Tibial nerve (tissue), 4 donors: ENCODE measurements at regions not wholly inside any gene's neighbourhood (a gene's known extent, or its start where the extent isn't known, plus 50 kb on each side); places are given as distances from the start of the nearest gene placed in this dataset.
A peak's percentile ranks its signal among the peaks of the same experiment; 100 is the strongest.

ENCODE experiments used
- DNase-seq, 2 donors: peaks; one replicate each; pipeline ENCODE4 v3.0.0-alpha.2; 2019; ENCODE audit warnings: low spot score in 2 of 2
- H3K27ac ChIP-seq, 4 donors: fragments of 200-600 bp; sonication (generic) in 3 of 4; one replicate each; pipeline ENCODE4 v1.5.1; 2017 to 2019; ENCODE audit warnings: mild to moderate bottlenecking in 1 of 4
- H3K27me3 ChIP-seq, 2 donors: fragments of 200-600 bp; sonication (generic) in 1 of 2; one replicate each; pipeline versions ENCODE4 v1.5.1 to v1.6.0; 2017 to 2019
- H3K36me3 ChIP-seq, 3 donors: fragments of 200-600 bp; sonication (generic); one replicate each; pipeline ENCODE4 v1.5.1; 2018 to 2019
- H3K4me1 ChIP-seq, 4 donors: fragments of 200-600 bp; sonication (generic) in 3 of 4; one replicate each; pipeline ENCODE4 v1.5.1; 2017 to 2019
- H3K4me3 ChIP-seq, 4 donors: fragments of 200-600 bp; sonication (generic) in 3 of 4; one replicate each; pipeline ENCODE4 v1.5.1; 2017 to 2019; ENCODE audit warnings: mild to moderate bottlenecking in 1 of 4, moderate library complexity in 1 of 4
- H3K9me3 ChIP-seq, 4 donors: fragments of 200-600 bp; sonication (generic) in 3 of 4; one replicate each; pipeline ENCODE4 v1.5.1; 2017 to 2019
- CTCF ChIP-seq, 5 experiments: fragments of 200-600 bp in 3 of 5; fragments of 450-650 bp in 2 of 5; sonication (generic) in 3 of 5; IDR thresholded peaks; one replicate each; pipeline ENCODE4 v1.5.1; 2016 to 2019; ENCODE audit warnings: antibody characterized with exemption in 5 of 5, mild to moderate bottlenecking in 3 of 5, moderate library complexity in 2 of 5
- EP300 ChIP-seq, 2 donors: sonication (generic); formaldehyde crosslinking; IDR thresholded peaks; one replicate each; pipeline ENCODE4 v1.6.1; 2017; ENCODE audit warnings: antibody characterized with exemption in 2 of 2, mild to moderate bottlenecking in 1 of 2
- POLR2A ChIP-seq, 2 donors: fragments of 450-650 bp; IDR thresholded peaks; one replicate each; pipeline ENCODE4 v1.6.1; 2017; ENCODE audit warnings: antibody characterized with exemption in 2 of 2, mild to moderate bottlenecking in 2 of 2, moderate library complexity in 2 of 2
- WGBS, 2 donors: methylation state at CpG; one replicate each; pipeline ENCODE4 v1.1.5; 2018; 5-methylcytosine and 5-hydroxymethylcytosine counted together

- no peak for TF ChIP-seq EP300 (IDR thresholded peaks at IDR 0.05)
- no peak for TF ChIP-seq POLR2A (IDR thresholded peaks at IDR 0.05)
- TF ChIP-seq CTCF (IDR thresholded peaks at IDR 0.05), result no peak
- Histone ChIP-seq H3K9me3 (no peaks in the 10 kb centered on the region), H3K27me3 (no peaks in the 10 kb centered on the region), H3K27ac (no peak overlapping the region), H3K36me3 (no peaks in the 10 kb centered on the region), H3K4me1 (peaks cover 0 to 14% (median under 1%) of the 10 kb centered on the region in 4 donors), H3K4me3 (no peak overlapping the region)
- DNase-seq, result no peak
- WGBS, 2 donors, result 51 to 54% methylated on average over 3 of the region's 3 CpGs
Measured at GRCh38 chr10:20627946-20628507, 269.1 kb downstream of the NEBL start.

GRCh38 chr10:20627087-20627486 is 270.0 kb downstream of the NEBL start:
- no peak for TF ChIP-seq CTCF (IDR thresholded peaks at IDR 0.05)
- no peak overlapping the region for H3K27ac ChIP-seq
- no peaks in the 10 kb centered on the region for H3K36me3 ChIP-seq
- DNase-seq, result no peak
- no peaks in the 10 kb centered on the region for H3K27me3 ChIP-seq
- no peak overlapping the region for H3K4me3 ChIP-seq
- H3K4me1 ChIP-seq, result peaks cover 0 to 22% (median 4%) of the 10 kb centered on the region in 4 donors
- H3K9me3 ChIP-seq, result no peaks in the 10 kb centered on the region
- WGBS, 2 donors, result 81 to 93% methylated on average over 1 of the region's 1 CpG

GRCh38 chr10:20625868-20626267 is 271.2 kb downstream of the NEBL start:
- Histone ChIP-seq H3K27ac (no peak overlapping the region), H3K36me3 (no peaks in the 10 kb centered on the region)
- WGBS, 2 donors, result 41 to 52% methylated on average over 1 of the region's 1 CpG

GRCh38 chr10:20624642-20625041 is 272.5 kb downstream of the NEBL start:
- TF ChIP-seq EP300 (IDR thresholded peaks at IDR 0.05), result peak in 1 of 2 donors; percentile 46
- TF ChIP-seq CTCF (IDR thresholded peaks at IDR 0.05), result no peak
- TF ChIP-seq POLR2A (IDR thresholded peaks at IDR 0.05), result no peak
- no peaks in the 10 kb centered on the region for H3K9me3 ChIP-seq
- H3K36me3 ChIP-seq, result no peaks in the 10 kb centered on the region
- peak overlapping the region in 1 of 4 donors; percentile 15 for H3K27ac ChIP-seq
- 66 to 70% methylated on average over 4 of the region's 4 CpGs for WGBS, 2 donors
- no peak overlapping the region for H3K4me3 ChIP-seq
- no peaks in the 10 kb centered on the region for H3K27me3 ChIP-seq
- peak; percentile 22 to 66 for DNase-seq
- H3K4me1 ChIP-seq, result peaks cover 0 to 22% (median 4%) of the 10 kb centered on the region in 4 donors

More at GRCh38 chr10:20625868-20626267, 271.2 kb downstream of the NEBL start:
- no peak for DNase-seq
- TF ChIP-seq EP300 (IDR thresholded peaks at IDR 0.05), result no peak
- no peak for TF ChIP-seq POLR2A (IDR thresholded peaks at IDR 0.05)
- TF ChIP-seq CTCF (IDR thresholded peaks at IDR 0.05), result no peak
- no peaks in the 10 kb centered on the region for H3K9me3 ChIP-seq
- no peaks in the 10 kb centered on the region for H3K27me3 ChIP-seq
- peaks cover 0 to 22% (median 4%) of the 10 kb centered on the region in 4 donors for H3K4me1 ChIP-seq
- no peak overlapping the region for H3K4me3 ChIP-seq

GRCh38 chr10:20623546-20623945 is 273.6 kb downstream of the NEBL start:
- peaks cover 0 to 22% (median 4%) of the 10 kb centered on the region in 4 donors for H3K4me1 ChIP-seq
- no peaks in the 10 kb centered on the region for H3K27me3 ChIP-seq
- H3K36me3 ChIP-seq, result no peaks in the 10 kb centered on the region
- no peak overlapping the region for H3K4me3 ChIP-seq
- DNase-seq, result no peak
- no peaks in the 10 kb centered on the region for H3K9me3 ChIP-seq
- TF ChIP-seq EP300 (IDR thresholded peaks at IDR 0.05), result no peak
- no peak for TF ChIP-seq POLR2A (IDR thresholded peaks at IDR 0.05)
- TF ChIP-seq CTCF (IDR thresholded peaks at IDR 0.05), result no peak
- peak overlapping the region in 2 of 4 donors; percentile 64 to 65 for H3K27ac ChIP-seq
